ENCODE measurements at regions not wholly inside any gene's neighbourhood (a gene's known extent, or its start where the extent isn't known, plus 50 kb on each side); places are given as distances from the start of the nearest gene placed in this dataset.
"Not testable (repeated sequence)": the region's sequence is repeated elsewhere in the genome, so short reads cannot be mapped to it uniquely, and the experiment has no call there.

DNA sequence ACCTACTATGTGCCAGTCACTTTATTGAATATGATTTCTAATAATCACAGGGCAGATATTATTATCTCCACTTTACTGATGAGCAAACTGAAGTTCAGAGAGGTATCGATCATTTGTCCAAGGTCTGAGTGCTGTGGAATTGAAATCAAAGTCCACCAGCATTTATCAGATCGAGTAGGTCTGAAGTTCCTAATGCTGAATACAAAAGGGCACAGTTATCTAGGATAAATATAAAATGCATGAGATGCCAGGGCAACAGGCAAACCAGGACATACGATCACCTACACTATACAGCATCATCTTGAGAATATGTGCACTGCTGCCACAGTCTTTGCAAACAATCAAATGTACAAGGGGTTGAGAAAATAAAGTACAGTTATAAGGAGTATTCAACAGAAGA is 57.2 kb upstream of the SH3RF1 start:
- H3K4me3 Mint-ChIP-seq: no peak overlapping the region
- H3K27me3 Mint-ChIP-seq (ENCODE audit: low read depth): peaks cover 11% of the 10 kb centered on the region
- no peak overlapping the region for H3K27ac Mint-ChIP-seq
- H3K9me3 Mint-ChIP-seq: peaks cover 18% of the 10 kb centered on the region
- H3K36me3 Mint-ChIP-seq (ENCODE audit: low read depth): no peaks in the 10 kb centered on the region
- no peaks in the 10 kb centered on the region for H3K4me1 Mint-ChIP-seq
- TF ChIP-seq, protein P1, sequence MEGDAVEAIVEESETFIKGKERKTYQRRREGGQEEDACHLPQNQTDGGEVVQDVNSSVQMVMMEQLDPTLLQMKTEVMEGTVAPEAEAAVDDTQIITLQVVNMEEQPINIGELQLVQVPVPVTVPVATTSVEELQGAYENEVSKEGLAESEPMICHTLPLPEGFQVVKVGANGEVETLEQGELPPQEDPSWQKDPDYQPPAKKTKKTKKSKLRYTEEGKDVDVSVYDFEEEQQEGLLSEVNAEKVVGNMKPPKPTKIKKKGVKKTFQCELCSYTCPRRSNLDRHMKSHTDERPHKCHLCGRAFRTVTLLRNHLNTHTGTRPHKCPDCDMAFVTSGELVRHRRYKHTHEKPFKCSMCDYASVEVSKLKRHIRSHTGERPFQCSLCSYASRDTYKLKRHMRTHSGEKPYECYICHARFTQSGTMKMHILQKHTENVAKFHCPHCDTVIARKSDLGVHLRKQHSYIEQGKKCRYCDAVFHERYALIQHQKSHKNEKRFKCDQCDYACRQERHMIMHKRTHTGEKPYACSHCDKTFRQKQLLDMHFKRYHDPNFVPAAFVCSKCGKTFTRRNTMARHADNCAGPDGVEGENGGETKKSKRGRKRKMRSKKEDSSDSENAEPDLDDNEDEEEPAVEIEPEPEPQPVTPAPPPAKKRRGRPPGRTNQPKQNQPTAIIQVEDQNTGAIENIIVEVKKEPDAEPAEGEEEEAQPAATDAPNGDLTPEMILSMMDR (IDR thresholded peaks at IDR 0.05; ENCODE audit: unreplicated experiment in 3 of 3): no peak

DNA sequence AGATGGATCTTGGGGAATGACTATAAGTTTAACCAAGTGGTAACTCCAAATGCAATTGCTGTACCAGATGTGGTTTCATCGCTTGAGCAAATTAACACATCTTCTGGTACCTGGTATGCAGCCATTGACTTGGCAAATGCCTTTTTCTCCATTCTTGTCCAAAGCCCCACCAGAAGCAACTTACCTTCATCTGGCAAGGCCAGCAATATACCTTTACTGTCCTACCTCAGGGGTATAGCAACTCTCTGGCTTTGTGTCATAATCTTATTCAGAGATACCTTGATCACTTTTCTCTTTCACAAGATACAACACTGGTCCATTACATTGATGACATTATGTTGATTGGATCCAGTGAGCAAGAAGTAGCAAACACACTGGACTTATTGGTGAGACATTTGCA is 53.2 kb upstream of the SH3RF1 start:
- not testable (repeated sequence) for H3K4me3 Mint-ChIP-seq; H3K27me3 Mint-ChIP-seq (ENCODE audit: low read depth); H3K36me3 Mint-ChIP-seq (ENCODE audit: low read depth); H3K4me1 Mint-ChIP-seq; H3K27ac Mint-ChIP-seq
- H3K9me3 Mint-ChIP-seq: peaks cover 22% of the 10 kb centered on the region

DNA sequence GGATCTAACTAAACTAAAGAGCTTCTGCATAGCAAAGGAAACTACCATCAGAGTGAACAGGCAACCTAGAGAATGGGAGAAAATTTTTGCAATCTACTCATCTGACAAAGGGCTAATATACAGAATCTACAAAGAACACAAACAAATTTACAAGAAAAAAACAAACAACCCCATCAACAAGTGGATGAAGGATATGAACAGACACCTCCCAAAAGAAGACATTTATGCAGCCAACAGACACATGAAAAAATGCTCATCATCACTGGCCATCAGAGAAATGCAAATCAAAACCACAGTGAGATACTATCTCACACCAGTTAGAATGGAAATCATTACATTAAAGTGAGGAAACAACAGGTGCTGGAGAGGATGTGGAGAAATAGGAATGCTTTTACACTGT is 52.1 kb upstream of the SH3RF1 start:
- peaks cover 29% of the 10 kb centered on the region for H3K9me3 Mint-ChIP-seq
- H3K36me3 Mint-ChIP-seq (ENCODE audit: low read depth): not testable (repeated sequence)

More for the DNA sequence above, 52.1 kb upstream of the SH3RF1 start:
- not testable (repeated sequence) for H3K27me3 Mint-ChIP-seq (ENCODE audit: low read depth); H3K27ac Mint-ChIP-seq; H3K4me3 Mint-ChIP-seq; H3K4me1 Mint-ChIP-seq

Data from nephron (organoid).